Suprapubic skin (tissue), 4 donors: ENCODE measurements at regions not wholly inside any gene's neighbourhood (a gene's known extent, or its start where the extent isn't known, plus 50 kb on each side); places are given as distances from the start of the nearest gene placed in this dataset.
"Not testable (repeated sequence)": the region's sequence is repeated elsewhere in the genome, so short reads cannot be mapped to it uniquely, and the experiment has no call there.

Experiments used
- DNase-seq, 2 donors: peaks; one replicate each; pipeline ENCODE4 v3.0.0-alpha.2; 2019; ENCODE audit warnings: low spot score in 2 of 2
- H3K27ac ChIP-seq: fragments of 200-600 bp; sonication (generic); one replicate; pipeline ENCODE4 v1.5.1; 2019
- H3K27me3 ChIP-seq: fragments of 200-600 bp; sonication (generic); one replicate; pipeline ENCODE4 v1.5.1; 2019
- H3K36me3 ChIP-seq: fragments of 200-600 bp; sonication (generic); one replicate; pipeline ENCODE4 v1.5.1; 2019
- H3K4me1 ChIP-seq: fragments of 200-600 bp; sonication (generic); one replicate; pipeline ENCODE4 v1.5.1; 2019
- H3K4me3 ChIP-seq: fragments of 200-600 bp; sonication (generic); one replicate; pipeline ENCODE4 v1.5.1; 2019; ENCODE audit warnings: mild to moderate bottlenecking
- H3K9me3 ChIP-seq: fragments of 200-600 bp; sonication (generic); one replicate; pipeline ENCODE4 v1.5.1; 2019
- EP300 ChIP-seq: sonication (generic); formaldehyde crosslinking; IDR thresholded peaks from one replicate; pipeline ENCODE4 v1.6.1; 2017; ENCODE audit warnings: antibody characterized with exemption
- POLR2A ChIP-seq, 2 donors: fragments of 450-650 bp; IDR thresholded peaks; one replicate each; pipeline ENCODE4 v1.6.1; 2017; ENCODE audit warnings: antibody characterized with exemption in 2 of 2, mild to moderate bottlenecking in 2 of 2, moderate library complexity in 2 of 2
- POLR2AphosphoS5 ChIP-seq, 3 donors: sonication (generic); formaldehyde crosslinking; IDR thresholded peaks; one replicate each; pipeline ENCODE4 v1.6.1; 2017; ENCODE audit warnings: antibody characterized with exemption in 3 of 3
- WGBS: methylation state at CpG from one replicate; pipeline ENCODE4 v1.1.5; 2018; 5-methylcytosine and 5-hydroxymethylcytosine counted together
- TF ChIP-seq, protein P1 (sequence below), 2 donors: fragments of 200-600 bp in 1 of 2; fragments of 450-650 bp in 1 of 2; sonication (generic) in 1 of 2; IDR thresholded peaks; one replicate each; pipeline ENCODE4 v1.5.1; 2016 to 2019; ENCODE audit warnings: antibody characterized with exemption in 2 of 2, mild to moderate bottlenecking in 1 of 2, moderate library complexity in 1 of 2

DNA sequence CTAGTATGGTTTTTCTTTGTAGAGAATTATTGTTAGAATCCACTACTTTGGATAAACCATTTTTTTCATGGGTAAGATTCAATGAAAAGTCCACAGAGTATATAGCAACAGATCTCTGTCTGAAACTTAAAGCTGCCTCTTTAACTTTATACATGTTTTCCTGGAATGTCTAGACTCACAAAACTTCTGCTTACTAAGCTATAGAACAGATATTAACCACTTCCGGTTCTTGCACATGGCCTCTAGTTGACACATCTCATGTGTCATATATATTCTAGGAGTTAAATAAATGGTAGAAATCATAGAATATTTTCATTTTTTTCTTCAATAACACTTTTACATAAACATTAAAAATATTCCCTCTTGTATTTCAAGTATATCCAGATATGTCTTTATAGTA is 1693.9 kb downstream of the SI start:
- TF ChIP-seq POLR2A (IDR thresholded peaks at IDR 0.05): no peak
- Histone ChIP-seq H3K36me3 (no peaks in the 10 kb centered on the region), H3K27ac (no peak overlapping the region), H3K9me3 (no peaks in the 10 kb centered on the region), H3K27me3 (no peaks in the 10 kb centered on the region), H3K4me3 (no peak overlapping the region), H3K4me1 (no peaks in the 10 kb centered on the region)
- no peak for DNase-seq
- WGBS: 78% methylated on average over 1 of the region's 1 CpG

DNA sequence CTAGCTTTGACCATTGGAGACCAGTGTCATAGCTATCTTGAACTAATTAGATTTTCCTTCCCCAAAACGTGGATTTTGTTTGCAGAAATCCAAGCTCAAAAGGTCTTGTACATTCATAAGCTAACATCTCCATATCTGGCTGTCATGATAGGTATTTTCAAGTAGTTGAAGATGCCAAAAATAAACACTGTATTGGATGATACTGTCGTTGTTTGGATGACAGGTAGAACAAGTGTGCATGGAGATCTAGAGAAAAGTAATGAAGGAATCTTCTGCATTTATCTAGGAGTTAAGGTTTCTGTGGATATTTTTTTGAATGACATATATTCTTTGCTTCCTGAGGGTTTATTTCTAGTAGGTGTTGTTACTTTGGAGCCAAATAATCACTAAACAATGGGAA is 1696.1 kb downstream of the SI start:
- H3K4me3 ChIP-seq: no peak overlapping the region
- no peak overlapping the region for H3K27ac ChIP-seq
- no peak for DNase-seq
- H3K36me3 ChIP-seq: no peaks in the 10 kb centered on the region
- 56% methylated on average over 2 of the region's 2 CpGs for WGBS
- TF ChIP-seq POLR2AphosphoS5 (IDR thresholded peaks at IDR 0.05) (no peak), EP300 (no peak), POLR2A (IDR thresholded peaks at IDR 0.05) (no peak)
- TF ChIP-seq, protein P1, sequence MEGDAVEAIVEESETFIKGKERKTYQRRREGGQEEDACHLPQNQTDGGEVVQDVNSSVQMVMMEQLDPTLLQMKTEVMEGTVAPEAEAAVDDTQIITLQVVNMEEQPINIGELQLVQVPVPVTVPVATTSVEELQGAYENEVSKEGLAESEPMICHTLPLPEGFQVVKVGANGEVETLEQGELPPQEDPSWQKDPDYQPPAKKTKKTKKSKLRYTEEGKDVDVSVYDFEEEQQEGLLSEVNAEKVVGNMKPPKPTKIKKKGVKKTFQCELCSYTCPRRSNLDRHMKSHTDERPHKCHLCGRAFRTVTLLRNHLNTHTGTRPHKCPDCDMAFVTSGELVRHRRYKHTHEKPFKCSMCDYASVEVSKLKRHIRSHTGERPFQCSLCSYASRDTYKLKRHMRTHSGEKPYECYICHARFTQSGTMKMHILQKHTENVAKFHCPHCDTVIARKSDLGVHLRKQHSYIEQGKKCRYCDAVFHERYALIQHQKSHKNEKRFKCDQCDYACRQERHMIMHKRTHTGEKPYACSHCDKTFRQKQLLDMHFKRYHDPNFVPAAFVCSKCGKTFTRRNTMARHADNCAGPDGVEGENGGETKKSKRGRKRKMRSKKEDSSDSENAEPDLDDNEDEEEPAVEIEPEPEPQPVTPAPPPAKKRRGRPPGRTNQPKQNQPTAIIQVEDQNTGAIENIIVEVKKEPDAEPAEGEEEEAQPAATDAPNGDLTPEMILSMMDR (IDR thresholded peaks at IDR 0.05): no peak
- H3K27me3 ChIP-seq: no peaks in the 10 kb centered on the region
- H3K9me3 ChIP-seq: no peaks in the 10 kb centered on the region
- no peaks in the 10 kb centered on the region for H3K4me1 ChIP-seq

DNA sequence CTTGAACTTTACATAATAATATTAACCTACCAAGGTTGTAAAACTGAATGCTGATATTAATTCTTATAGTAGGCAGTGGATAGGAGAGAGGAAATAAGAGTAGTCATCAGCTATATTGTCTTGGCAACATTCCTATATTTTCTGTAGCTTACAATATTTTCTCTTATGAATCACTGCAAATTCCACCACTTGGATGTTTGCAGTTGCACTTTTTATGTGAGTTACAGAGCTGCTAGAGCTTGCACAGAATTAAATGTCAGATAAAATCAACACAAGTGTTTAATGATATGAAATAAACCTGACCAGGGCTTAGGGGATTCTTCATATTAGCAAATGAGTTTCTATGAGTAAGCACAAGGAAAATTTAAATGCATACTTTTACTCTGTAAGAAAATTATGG is 1710.1 kb downstream of the SI start:
- Histone ChIP-seq H3K36me3 (no peaks in the 10 kb centered on the region), H3K27me3 (no peaks in the 10 kb centered on the region), H3K4me1 (no peaks in the 10 kb centered on the region), H3K9me3 (peaks cover 10% of the 10 kb centered on the region), H3K4me3 (no peak overlapping the region), H3K27ac (no peak overlapping the region)
- DNase-seq: no peak
- no peak for TF ChIP-seq POLR2AphosphoS5 (IDR thresholded peaks at IDR 0.05)
- TF ChIP-seq POLR2A (IDR thresholded peaks at IDR 0.05): no peak
- TF ChIP-seq EP300: no peak
- TF ChIP-seq, protein P1 (IDR thresholded peaks at IDR 0.05): no peak

DNA sequence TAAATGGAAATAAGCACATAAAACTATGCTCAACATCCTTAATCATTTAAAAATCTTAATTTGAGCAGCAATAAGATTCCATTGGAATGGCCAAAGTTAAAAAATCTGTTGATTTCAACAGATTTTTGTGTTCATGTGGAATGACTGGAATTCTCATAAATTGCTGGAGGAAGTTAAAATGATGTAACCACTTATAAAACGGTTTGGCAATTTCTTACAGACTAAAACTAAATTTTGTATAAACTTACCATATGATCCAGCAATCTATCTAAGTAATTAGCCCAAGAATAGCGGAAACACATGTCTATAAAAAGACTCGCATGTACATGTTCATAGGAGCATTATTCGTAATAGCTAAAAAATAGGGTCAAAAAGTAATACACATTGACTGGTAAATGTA is 1713.6 kb downstream of the SI start:
- Histone ChIP-seq H3K36me3 (no peaks in the 10 kb centered on the region), H3K9me3 (peaks cover 7% of the 10 kb centered on the region), H3K4me3 (no peak overlapping the region)

DNA sequence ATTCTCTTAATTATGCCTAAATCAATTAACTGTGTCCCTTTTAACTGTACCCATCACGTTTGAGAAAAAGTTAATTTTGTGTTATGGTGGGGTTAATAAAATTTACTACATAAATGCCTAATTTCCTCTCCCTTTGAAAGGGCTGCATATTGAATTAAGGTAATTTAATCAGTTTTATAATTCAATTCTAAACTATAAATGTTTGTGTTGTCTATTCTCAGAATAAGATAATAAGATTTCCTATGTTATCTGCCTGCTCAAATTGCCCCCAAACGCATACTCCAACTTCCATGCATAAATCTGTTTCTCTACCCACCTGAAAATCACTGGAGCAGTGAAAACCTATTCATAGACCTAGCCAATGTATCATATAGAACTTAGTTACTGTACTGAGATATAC is 1716.1 kb downstream of the SI start:
- H3K4me3 ChIP-seq: no peak overlapping the region
- TF ChIP-seq, protein P1 (IDR thresholded peaks at IDR 0.05): no peak
- TF ChIP-seq POLR2A (IDR thresholded peaks at IDR 0.05) (no peak), EP300 (no peak), POLR2AphosphoS5 (IDR thresholded peaks at IDR 0.05) (no peak)
- H3K27me3 ChIP-seq: no peaks in the 10 kb centered on the region
- H3K4me1 ChIP-seq: no peaks in the 10 kb centered on the region
- no peak for DNase-seq
- no peaks in the 10 kb centered on the region for H3K36me3 ChIP-seq
- H3K27ac ChIP-seq: no peak overlapping the region
- H3K9me3 ChIP-seq: peaks cover 5% of the 10 kb centered on the region
- WGBS: 77% methylated on average over 2 of the region's 2 CpGs

More for the DNA sequence above, 1713.6 kb downstream of the SI start:
- WGBS: 54% methylated on average over 4 of the region's 4 CpGs
- TF ChIP-seq, protein P1 (IDR thresholded peaks at IDR 0.05): no peak
- TF ChIP-seq POLR2AphosphoS5 (IDR thresholded peaks at IDR 0.05) (no peak), EP300 (no peak), POLR2A (IDR thresholded peaks at IDR 0.05) (no peak)
- H3K4me1 ChIP-seq: no peaks in the 10 kb centered on the region
- H3K27ac ChIP-seq: no peak overlapping the region
- no peak for DNase-seq
- H3K27me3 ChIP-seq: no peaks in the 10 kb centered on the region

DNA sequence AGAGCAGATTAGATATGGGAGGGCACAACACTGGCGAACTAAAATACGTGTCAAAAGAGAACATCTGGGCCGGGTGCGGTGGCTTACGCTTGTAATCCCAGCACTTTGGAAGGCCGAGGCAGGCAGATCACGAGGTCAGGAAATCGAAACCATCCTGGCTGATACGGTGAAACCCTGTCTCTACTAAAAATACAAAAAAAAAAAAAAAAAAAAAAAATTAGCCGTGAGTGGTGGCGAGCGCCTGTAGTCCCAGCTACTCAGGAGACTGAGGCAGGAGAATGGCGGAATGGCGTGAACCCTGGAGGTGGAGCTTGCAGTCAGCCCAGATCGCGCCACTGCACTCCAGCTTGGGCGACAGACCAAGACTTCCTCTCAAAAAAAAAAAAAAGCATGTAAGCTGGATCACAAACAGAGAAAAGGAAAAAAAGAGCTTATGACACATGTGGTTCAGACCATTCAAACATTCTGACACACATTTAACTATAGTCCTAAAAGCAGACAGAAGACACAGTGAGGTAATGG is 1716.9 kb downstream of the SI start:
- H3K9me3 ChIP-seq, H3K36me3 ChIP-seq, H3K27ac ChIP-seq, DNase-seq, H3K4me1 ChIP-seq, H3K27me3 ChIP-seq, H3K4me3 ChIP-seq: not testable (repeated sequence)
- 89% methylated on average over 17 of the region's 17 CpGs for WGBS
